GM21717 (cell line): ENCODE measurements at regions not wholly inside any gene's neighbourhood (a gene's known extent, or its start where the extent isn't known, plus 50 kb on each side); places are given as distances from the start of the nearest gene placed in this dataset.
A peak's percentile ranks its signal among the peaks of the same experiment; 100 is the strongest.

Experiments
- ATAC-seq: cut with Tn5 transposase; IDR thresholded peaks from one replicate; pipeline ENCODE4 v1.9.1; 2021; ENCODE audit warnings: mild to moderate bottlenecking, moderate library complexity; ENCODE audit not compliant: unreplicated experiment

DNA sequence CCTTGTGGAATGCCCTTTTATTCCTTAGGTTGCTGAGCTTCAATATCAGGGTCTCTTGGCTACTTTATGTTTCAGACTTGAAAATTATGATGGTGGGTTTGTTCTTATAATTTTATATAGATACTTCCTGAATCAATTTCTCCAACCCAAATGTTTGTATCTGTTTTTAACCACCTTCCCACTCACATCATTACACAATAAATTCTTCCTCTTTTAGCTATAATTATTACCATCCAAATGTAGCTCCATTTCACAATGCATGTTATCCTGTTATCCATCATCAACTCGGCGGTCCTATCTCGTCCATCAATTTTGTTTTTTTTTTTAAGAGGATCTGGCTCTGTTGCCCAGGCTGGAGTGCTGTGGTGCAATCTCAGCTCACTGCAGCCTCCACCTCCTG, 357.6 kb upstream of the ZP4 start:
- no peak for ATAC-seq

DNA sequence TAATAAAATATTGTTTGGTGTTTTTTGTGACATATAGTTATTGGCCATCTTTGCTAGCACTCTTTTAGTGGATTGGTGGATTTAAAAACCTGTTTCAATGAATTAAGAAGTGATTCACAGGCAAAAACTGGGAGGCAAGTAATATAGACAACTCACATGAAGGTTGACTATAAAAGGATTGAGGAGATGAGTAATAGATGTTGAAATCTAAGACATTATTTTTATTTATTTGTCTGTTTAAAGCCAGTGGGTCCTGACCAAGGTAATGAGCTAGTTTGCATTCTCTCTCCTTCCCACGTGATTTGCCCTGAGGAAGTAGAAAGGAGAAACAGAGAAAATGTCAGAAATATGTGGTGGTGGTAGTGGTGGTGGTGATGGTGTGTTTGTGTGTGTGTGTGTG, 351.5 kb upstream of the ZP4 start:
- no peak for ATAC-seq

DNA sequence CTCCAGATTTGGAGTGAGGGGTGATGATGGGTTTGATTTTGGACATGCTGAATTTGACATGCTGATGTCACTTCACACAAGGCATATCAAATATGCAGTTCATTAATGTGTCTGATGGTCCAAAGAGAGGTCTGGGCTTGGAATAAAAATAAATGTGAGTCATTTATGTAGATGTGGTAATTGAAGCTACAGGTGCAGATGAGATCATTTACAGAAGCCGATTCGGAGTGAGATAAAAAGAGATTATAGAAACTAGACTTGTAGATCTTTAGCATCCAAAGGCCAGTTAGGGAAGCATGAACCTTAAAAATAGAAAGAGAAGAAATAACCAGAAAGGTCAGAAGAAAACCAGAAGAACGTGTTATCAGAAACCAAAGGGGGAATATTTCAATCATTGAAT, 350.9 kb upstream of the ZP4 start:
- peak; percentile 52 for ATAC-seq

- no peak for ATAC-seq
Observed at GRCh38 chr1:238239343-238239742, 348.6 kb upstream of the ZP4 start.

DNA sequence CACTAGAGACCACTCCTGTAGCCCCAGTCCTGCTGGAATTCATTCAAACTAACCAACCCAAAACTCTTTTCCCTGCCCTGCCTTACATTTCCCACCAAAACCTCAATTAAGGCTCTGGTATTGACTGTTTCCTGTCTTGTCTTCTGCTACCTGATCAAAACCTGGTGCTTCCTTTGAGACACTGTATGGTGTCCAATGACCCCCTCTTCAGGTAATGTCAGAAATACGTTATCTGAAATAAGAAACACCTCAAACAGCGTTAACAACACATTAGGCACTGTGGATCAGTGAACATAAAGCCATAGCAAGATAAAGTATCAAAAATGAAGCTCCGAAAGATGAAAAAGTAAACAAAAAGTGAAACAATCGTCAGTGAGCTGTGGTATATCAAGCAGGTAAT, 343.2 kb upstream of the ZP4 start:
- ATAC-seq = no peak

DNA sequence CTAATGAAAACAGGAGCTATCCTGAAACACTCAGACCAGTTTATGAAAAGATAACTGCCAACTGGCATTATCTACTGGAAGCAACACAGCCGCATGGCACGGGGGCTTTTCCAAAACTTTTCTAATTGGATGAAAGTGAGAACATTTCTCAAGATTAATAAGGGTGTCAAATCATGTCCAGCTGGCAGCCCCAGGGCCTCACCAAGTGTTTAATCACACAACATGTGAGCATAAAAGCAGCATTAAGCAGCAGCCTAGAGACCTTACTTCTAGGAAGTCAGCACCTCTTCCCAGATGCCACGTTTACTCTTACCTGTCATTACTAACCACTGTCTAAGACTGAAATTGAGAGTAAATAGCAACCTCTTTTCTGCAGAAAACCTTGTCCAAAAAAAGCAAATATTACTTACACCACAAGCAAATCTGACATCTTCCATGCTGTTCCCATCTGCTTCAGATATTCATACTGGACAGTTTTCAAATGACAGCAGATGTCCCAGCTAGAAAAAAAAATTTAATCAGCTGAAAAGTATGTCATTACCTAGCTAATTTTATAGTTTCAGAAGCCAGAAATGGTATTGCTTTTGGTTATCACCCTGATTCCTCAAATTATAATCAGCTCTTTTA, 341.5 kb upstream of the ZP4 start:
- ATAC-seq = no peak

- no peak for ATAC-seq
Observed at GRCh38 chr1:238226810-238227209, 336.1 kb upstream of the ZP4 start.

- ATAC-seq = no peak
Observed at GRCh38 chr1:238223076-238223640, 332.4 kb upstream of the ZP4 start.

- ATAC-seq = no peak
Observed at GRCh38 chr1:238221738-238222137, 331.0 kb upstream of the ZP4 start.

DNA sequence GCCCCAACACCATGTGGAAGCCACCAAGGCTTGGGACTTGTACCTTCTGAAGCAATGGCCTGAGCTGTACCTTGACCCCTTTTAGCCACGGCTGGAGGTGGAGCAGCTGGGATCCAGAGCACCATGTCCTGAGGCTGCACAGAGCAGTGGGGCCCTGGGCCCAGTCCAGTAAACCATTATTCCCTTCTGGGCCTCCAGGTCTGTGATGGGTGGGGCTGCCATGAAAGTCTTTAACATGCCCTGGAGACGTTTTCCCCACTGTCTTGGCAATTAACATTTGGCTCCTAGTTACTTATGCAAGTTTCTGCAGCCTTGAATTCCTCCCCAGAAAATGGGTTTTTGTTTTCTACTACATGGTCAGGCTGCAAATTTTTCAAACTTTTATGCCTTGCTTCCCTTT, 323.7 kb upstream of the ZP4 start:
- no peak for ATAC-seq

GRCh38 chr1:238205045-238205662, 314.4 kb upstream of the ZP4 start:
- ATAC-seq = no peak

- no peak for ATAC-seq
Observed at GRCh38 chr1:238201992-238202391, 311.3 kb upstream of the ZP4 start.

- ATAC-seq = no peak
Observed at GRCh38 chr1:238199325-238199724, 308.6 kb upstream of the ZP4 start.

GRCh38 chr1:238196516-238196915, 305.8 kb upstream of the ZP4 start:
- ATAC-seq = no peak

GRCh38 chr1:238191170-238191569, 300.4 kb upstream of the ZP4 start:
- ATAC-seq = no peak

DNA sequence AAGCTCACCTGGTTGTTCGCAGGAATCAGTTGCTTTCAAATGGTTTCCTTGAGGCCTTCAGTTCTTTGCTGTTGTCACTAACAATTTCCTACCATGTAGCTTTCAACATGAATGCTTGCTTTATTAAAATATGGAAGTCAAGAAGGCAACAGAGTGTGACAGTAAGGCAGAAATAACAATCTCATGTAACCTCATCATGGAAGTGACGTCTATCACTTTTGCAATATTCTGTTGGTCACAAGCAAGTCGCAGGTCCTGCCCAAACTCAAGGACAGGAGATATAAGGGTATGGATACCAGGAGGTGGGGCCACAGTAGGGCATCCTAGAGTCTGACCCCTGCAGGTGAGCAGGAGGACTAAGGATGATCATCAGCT, 296.8 kb upstream of the ZP4 start:
- ATAC-seq = peak; percentile 30

GRCh38 chr1:238186887-238187574, 296.3 kb upstream of the ZP4 start:
- peak; percentile 43 for ATAC-seq

DNA sequence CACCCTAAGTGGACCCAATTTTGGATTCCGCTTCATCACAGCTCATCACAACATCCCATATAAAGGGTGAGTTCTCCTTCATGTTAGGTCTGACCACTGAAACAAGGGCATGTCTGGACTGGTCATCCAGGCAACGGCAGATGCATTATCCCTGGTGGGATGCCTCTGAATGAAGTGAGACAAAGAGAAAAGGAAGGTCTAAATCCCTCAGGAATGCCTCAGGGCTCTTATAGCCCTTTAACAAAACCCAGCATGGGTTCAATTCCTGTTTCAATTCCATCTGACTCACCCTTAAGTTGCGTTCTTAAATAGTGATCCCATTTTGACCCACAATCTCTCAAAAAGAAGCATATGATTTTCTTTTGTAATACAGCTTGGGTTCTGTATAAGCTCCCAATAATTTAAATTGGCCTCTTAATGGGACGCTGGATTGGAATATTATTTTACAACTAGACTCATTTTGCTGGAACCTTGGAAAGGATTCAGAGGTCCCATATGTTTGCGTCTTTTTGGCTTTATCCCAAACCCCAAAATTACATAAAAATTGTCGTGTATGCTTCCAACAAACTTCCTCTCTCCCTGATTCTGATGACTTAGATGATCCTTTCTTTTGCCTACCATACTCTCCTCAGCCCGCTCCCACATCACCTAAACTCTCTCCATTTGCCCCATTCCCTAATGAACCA, 287.4 kb upstream of the ZP4 start:
- no peak for ATAC-seq

DNA sequence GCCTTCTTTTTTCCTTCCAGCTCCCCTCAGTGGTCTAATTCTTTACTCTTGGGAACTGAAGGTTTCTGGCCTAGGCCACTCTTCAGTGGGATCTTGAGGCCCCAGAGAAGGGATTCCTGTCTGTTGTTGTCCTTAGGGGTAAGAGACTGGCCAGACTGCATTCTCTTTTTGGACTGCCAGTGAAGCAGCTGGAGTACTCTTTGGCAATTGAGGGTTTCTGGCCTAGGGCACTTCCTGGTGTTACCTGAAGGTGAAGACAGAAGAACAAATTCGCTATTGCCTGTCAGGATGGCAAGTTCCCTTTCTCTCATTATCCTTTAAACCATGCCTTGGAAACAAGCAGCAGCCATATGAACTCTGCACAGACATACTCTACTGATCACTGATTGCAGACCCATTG, 286.6 kb upstream of the ZP4 start:
- ATAC-seq = no peak

DNA sequence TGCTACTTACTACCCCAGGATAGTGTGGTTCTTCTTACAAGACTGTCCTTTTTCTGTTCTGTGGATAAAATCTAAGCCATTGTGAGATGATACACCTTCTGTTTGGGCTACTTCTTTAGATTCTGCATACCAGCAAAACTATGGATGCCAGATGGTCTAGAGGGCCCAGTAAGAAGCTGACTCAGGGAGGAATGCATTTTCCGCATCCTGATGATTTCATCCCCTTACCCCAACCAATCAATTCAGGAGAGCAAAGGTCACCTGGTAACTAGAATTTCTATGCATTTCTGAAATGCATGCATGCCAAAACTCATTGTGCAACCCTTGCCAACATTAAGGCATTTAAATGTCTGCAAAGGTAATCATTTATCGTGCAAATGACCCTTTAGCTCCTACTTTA, 285.7 kb upstream of the ZP4 start:
- no peak for ATAC-seq

DNA sequence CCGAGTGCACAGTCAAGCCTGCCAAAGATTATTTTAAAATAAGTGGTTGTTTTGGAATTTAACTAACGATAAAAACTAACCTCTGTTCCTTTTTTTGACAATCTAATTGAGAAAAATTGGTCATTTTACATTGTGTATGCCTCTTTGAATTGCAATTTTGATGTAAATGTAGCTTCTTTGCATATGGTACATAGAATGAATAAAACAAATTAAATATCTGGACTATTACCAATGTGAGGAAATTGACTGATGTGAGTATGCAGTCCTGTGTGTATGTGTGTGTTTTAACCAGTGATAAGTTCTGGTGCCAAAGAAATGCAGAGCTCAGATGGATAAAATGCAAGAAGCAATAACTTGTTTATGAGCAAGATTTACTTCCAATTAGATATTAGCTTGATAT, 281.3 kb upstream of the ZP4 start:
- ATAC-seq = no peak

DNA sequence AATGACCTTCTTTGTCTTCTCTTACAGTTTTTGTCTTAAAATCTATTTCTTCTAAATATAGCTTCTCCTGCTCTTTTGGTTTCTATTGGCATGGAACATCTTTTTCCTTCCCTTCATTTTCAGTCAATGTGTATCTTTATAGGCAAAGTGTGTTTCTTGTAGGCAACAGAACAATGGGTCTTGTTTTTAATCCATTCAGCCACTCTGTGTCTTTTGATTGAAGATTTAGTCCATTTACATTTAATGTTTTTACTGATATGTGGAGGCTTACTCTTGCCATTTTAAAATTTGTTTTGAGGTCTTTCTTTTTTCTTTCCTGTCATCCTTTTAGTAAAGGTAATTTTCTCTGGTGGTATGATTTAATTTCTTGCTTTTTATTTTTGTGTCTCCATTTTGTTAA, 271.2 kb upstream of the ZP4 start:
- no peak for ATAC-seq
